ENCODE measurements at regions not wholly inside any gene's neighbourhood (a gene's known extent, or its start where the extent isn't known, plus 50 kb on each side); places are given as distances from the start of the nearest gene placed in this dataset.
A peak's percentile ranks its signal among the peaks of the same experiment; 100 is the strongest.
"Not testable (repeated sequence)": the region's sequence is repeated elsewhere in the genome, so short reads cannot be mapped to it uniquely, and the experiment has no call there.

DNA sequence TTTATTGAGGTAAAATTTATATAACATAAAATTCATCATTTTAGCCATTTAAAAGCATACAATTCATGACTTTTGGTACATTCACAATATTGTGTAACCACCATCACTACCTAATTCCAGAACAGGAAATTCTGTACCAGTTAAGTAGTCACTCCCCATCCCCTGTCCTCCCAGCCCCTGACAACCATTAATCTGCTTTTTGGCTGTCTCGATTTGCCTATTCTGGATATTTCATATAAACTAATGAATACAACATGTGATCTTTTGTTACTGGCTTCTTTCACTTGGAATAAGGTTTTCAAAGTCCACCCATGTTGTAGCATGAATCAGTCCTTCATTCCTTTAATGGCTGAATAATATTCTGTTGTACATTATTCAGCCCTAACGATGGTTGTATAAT, 115.6 kb upstream of the KLF14 start:
- no peak for DNase-seq

DNA sequence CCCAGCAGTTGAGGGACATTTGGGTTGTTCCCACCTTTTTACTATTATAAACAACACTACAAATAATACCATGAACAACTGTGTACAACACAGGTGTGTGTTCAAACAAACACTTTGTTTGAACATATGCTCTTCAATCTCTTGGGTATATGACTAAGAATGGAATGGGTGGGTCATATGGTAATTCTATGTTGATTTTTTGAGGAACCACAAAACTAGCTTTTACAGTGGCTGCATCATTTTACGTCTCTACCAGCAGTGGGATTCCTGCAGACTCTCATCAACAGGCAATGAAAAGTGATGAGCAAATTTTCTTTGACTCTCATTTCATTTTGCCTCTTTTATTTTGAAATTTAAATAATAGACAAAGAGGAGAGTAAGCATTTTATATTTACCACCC, 116.9 kb upstream of the KLF14 start:
- no peak for DNase-seq

DNA sequence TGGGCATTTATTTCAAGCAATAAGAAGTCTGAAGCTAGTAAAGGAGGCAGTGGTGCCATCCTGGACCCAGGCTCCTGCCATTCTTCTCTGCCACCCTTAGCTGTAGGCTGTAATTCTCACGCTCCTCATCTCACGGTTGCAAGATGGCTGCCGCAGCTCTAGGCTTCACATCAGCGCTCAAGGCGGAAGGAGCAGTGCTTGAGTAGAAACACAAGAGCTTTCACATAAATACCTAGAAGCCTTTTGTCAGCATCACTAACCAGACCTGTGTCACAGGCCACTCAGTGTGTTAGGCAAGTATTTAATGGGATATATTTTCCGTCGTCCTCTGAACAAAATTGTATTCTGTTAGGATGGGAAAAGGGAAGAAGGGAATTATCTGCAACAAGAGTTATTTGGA, 118.9 kb upstream of the KLF14 start:
- no peak for DNase-seq

DNA sequence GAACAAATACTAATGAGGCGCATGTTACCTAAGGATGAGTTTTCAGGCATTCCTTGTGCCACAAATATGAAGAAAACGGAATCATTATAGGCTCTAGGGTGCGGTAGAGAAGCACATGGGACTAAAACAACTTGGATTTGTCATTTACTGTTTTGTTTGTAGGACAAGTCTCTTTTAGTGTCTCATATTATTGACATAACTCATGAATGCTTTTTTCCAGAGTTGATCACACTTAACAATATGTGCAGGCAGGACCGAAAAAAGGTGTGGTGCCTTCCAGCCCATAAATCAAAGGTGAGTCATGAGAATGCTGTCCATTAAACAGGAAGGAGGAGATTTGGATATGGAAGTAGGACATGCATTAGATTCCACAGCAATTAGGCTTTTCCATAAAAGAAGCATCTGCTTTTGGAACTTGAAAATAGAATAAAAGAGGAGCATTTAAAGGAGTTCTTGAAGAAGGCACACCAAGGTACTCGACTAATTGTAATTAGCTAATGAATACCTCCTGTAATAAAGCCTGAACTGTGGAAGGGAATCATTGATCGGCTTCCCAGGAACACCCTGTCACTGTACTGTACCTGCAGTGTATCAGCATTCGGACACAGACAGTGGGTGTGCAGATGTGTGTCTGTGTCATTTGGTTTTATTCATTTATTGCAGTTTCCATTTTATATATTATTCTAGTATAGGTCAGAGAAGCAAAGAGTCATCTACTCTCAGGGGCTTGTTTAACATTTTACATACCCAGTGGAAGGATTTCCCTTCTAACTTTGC, 119.7 kb upstream of the KLF14 start:
- DNase-seq: no peak

DNA sequence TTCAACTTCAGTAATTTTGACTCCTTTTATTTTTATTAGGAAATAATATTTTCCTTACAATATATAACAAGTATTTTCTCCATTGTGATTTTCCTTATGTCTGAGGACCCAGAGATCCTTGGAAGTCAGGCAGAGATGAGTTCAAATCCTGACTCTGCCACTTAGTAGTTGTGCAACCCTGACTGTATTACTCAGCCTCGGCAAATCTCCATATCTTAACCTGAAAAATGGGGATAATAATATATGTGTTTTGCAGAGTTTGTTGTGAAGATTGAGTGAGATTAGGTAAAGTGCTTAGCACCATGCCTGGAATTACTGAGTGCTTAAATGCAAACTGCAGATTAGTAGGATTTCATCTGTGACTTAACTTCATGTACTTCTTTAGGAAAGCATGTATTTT, 120.5 kb upstream of the KLF14 start:
- no peak for DNase-seq

DNA sequence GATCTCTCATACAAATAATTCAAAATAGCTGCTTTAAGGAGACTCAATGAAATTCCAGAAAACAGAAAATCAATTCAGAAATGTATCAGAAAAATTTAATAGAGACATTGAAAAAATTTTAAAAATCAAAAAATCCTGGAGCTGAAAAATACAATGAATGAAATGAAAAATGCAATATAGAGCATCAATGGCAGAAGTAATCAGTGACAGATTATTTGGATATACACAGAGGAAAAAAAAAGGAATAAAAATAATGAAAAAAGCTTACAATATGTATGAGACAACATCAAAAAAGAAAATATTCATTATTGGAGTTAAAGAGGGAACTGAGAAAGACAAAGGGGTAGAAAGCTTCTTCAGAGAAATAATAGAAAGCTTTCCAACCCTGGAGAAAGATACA, 122.9 kb upstream of the KLF14 start:
- no peak for DNase-seq

DNA sequence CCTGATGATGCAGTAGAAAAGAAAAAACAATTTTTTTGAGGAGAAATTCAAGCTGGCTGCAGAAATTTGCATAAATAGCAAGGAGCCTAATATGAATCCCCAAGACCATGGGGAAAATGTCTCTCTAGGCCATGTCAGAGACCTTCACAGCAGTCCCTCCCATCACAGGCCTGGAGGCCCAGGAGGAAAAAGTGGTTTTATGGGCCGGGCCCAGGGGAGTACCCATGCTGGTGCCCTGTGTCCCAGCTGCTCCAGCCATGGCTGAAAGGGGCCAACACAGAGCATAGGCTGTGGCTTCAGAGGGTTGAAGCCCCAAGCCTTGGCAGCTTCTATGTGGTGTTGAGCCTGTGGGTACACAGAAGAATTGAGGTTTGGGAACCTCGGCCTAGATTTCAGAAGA, 126.8 kb upstream of the KLF14 start:
- DNase-seq: not testable (repeated sequence)

DNA sequence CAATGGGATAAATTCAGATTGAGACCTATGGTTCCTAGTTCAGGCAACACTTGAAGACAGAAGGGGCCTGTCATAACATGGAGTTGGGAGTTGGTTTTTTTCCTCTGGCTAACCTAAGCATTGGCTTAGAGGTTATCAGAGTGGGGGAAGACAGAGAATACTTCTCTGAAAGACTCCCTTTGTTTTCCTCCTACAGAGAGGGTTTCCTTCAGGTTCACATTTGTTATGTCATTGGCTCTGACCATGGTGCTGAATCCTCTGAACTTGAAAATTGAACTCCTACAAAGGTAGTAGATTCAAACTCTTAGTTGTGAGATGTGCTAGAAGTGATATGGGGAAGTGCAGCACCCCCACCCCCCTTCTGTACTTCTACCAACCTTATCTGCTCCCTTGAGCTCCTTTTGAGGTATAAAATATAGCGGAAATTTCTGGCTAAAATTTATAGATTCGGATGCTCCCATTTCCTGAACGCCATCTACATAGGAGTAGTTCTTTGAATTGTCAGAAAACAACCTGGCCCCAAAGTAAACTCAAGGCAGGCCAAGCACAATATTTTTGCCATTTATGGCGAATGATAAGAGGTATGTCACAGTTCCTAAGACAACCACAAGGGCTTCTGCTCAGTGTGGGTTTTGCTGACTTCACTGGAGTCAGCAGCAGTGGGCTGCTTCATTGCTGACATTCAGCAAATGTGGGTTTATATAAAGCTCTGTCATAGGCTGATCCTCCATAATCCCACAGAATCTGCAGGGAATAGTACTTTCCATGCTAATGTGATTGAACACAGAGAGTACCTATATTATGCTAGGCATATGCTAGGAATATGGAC, 131.6 kb upstream of the KLF14 start:
- no peak for DNase-seq

DNA sequence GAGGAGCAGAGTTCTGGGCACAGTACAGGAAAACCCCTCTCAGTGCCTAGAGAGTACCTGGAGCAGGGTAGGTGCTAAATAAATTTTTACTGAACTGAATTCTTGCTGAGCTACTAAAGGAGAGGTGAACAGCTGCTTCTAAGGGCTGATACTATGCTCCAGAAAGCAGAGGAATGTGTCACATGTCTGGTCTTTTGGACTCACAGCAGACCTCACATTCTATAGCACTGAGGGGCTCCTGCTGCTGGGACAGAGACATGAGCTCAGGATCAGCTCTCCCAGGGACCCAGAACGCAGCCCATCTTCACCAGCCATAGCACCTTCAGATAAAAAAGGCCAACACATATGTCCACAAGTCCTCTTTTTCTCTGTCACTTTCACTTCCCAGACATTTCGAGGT, 133.0 kb upstream of the KLF14 start:
- no peak for DNase-seq

DNA sequence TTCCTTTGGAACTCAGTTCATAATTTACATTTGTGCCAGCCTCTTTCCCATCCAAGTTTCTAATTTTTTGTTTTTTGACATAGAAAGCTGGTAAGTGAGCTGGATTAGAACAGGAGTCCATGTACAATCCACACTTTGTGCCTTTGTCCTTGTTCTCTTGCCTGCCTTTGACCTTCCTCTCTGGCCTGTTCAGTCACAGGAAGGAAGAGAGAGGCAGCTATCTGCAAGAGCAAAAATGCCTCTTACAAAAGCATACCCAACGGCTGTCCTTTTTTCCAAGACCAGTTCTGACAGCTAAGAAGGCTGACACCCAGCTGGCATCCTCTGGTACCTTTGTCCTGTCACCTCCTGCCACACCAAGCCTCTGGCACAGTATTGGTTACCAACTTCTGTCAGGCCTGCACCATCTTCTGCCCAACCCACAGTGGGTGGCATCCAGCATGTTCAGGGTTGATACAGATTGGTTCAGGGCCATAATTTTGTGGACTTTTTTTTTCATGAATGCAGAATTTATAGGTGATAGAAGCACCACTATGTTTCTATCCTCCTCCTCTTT, 133.7 kb upstream of the KLF14 start:
- DNase-seq: no peak

DNA sequence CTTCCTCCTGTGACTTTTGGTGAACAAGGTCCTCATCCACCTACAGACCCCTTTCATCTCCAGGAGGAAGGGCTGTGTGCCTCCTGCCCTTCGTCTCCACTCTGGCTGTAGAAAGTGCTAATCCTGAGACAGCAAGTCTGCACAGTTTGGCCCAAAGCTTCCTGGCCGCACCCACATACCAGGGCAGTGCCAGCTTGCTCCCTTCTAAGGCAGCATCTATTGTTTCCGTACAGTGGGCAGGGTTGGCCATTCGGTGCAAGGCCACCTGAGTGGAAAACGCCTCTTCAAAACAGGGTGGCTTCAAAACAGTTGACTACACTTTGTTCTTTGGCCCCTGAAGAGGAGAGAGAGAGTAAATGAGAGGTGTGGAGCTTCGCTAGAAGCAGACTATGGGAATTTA, 134.1 kb upstream of the KLF14 start:
- DNase-seq: no peak

DNA sequence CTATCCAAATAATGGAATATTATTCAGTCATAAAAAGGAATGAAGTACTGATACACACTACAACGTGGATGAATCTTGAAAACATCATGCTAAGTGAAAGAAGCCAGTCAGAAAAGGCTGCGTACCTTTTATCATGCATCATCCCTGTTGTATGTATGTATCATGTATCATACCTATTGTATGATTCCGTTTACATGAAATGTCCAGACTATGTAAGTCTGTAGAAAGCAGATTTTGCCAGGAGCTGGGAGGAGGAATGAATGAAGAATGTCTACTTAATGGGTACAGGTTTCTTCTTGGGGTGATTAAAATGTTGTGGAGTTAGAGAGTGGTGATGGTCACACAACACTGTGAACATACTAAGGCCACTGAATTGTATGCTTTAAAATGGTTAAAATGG, 135.9 kb upstream of the KLF14 start:
- DNase-seq: no peak

DNA sequence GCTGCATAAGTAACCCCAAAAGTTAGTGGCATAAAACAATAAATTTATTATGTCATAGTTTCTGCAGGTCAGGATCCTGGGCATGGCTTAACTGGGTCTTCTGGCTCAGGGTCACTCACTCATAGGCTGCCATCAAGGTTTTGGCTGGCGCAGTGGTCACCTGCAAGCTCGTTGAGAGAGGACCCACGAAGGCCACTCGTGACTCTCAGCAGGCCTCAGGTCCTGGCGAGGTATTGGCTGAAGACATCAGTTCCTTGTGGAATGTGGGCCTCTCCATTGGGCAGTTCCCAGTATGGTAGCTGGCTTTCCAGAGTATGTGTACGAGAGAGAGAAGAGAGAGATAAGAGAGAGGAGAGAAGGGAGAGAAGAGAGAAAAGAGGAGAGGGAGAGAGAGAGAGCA, 138.3 kb upstream of the KLF14 start:
- no peak for DNase-seq

DNA sequence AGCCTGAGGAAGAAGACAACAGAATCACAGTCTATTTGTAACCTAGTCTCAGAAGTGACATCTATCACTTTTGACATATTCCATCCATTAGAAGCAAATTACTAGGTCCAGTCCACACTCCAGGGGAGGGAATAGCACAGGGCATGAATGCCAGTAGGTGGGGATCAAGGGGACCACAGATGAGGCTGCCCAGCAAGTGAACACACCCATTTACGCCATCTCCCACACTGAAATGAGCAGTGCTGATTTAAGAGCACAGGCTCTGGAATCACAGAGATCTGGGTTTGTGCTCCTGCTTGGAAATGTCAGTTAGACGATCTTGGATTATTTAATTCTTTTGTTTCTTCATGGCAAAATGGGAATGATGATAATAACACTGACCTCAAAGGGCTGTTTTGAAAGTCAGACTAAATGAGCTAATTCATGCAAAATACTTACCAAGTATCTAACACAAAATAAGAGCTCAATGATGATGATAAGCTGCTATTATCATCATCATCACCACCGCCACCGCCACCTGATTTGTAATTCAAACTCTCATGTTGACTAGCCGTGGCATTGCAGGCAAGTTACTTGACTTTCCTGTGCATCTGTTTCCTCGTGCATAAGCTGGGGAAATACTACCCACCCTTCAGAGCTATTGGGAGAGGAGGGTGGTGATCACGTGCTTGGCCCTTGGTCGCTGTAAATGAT, 138.9 kb upstream of the KLF14 start:
- DNase-seq: no peak

DNA sequence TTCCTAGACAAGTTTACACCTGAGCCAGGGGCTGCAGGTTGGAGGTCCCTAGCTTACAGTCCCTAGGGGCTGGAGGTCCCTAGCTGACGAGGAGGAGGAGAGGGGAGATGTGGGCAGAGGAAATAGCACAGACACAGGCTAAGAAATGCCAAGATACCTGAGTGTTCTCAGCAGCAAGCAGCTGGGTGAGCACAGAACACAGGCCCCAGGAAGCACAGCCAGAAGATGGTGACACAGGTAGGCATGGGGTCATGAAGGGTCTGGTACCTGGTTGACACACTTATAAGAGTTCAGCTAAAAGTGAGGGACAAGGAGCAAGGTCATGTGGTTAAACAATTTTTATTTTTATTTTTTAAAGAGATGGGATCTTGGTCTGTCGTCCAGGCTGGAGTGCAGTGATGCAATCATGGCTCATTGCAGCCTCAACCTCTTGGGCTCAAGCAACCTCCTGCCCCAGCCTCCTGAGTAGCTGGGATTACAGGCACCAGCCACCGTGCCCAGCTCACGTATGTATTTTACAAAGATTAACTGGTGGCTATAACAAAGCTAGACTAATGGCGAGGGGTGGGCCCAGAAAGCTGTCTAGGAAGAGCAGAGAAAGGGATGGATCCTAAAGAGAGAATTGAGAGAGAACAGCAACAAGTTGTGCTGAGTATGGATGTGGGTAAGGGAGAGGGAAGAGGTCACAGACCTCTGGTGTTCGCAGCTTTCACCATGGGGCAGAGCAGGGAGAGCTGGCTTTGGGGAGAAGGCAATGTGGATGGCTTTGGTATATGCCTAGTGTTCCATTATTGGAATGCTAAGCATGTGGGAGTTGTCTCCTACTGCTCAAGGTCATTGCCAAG, 140.3 kb upstream of the KLF14 start:
- DNase-seq: no peak

DNA sequence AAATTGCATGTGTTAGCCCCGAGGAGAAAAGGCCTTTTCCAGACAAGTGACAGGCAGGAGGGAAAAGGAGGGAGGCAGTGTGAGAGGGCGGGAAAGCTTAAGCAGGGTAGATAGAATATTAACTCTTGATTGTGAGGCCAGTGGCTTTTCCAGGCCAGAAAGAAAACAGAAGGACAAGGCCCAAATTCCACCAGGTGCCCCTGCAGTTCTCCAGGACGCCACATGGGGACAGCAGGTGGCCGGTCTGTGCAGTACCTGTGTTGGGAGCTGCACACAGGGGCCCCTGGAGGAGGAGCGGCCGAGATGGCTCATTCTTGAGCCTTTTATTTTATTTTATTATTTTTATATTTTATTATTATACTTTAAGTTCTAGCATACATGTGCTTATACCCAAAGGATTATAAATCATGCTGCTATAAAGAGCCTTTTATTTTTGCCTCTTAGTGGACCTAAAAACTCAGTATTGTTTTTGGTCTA, 141.3 kb upstream of the KLF14 start:
- peak; percentile 56 for DNase-seq

DNA sequence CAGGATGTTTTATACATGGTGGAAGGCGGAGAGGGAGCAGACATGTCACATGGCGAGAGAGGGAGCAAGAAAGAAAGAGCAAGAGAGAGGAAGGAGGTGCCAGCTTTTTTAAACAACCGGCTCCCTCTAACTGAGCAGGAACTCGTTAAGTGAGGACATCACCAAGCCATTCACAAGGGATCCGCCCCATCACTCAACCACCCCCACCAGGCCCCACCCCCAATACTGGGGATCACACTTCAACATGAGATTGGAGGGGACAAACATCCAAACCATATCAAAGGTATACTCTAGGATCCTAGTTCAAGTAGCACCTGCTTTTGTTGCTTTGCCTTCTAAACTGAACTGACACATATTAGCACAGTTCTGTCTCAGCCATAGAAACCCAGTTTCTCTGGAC, 141.9 kb upstream of the KLF14 start:
- DNase-seq: no peak

DNA sequence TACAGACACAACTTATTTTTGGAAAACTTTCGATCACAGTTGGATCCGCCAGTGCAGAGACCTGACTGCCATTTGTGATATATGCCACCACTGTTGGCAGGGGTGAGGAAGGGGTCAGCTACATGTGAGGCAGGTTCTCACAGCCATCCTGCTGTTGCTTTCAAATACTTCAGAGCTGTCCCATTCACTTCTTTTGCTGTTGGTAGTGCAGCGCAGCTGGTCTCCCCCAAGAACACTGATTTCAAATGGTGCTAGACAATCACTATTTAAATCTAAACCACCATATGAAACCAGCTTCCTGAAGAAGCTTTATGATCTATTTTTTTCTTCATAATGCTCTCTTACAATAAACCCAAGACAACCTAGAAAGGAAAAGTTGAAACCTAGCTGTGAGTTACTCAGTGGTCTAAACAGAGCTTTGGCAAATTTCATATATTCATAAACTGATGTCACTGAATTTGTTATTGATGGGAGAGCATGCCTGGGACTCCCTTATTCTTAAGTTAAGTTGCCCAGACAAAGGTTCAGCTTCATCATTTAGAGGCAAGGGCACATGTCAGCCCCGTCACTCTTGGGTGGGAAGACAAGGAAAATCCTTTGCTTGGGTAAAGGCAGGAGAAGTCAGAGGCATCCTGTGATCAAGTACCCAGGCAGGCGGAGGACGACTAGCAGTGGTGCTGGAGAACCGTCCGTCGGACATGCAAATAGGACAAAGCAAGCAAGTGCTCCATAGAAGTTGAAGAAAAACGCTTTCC, 143.4 kb upstream of the KLF14 start:
- no peak for DNase-seq

DNA sequence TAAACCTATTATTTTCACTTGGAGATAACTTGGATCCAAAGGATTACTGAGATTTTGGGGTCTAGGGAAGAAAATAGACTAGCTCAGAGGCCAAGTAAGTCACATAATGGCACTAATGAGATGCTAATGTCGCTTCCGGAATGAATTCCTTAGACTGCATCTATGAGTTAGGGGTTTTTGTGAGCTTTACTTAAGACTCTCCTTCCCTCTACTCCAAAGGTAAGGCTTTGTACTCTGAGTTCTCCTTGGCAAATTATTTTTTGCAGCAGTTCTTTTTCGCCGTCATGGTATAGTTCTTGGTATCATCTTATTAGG, 143.9 kb upstream of the KLF14 start:
- no peak for DNase-seq

DNA sequence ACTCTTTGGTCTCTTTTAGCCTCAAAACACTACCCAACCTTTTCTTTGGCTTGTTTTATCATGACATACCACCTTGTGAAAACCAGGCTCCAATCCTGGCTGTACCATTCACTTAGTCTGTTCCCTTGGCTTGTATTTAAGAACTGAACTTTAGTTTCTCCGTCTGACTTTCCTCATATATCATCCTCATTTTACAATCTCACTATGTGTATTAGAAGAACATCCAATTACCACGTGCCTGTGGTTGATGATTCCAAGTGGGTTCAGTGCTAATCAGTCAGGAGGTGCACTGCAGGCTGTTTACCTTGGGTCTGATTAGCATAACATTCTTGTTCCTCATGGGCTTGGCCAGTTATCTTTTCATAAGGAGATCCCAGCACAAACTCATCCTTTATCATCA, 144.8 kb upstream of the KLF14 start:
- DNase-seq: no peak

DNA sequence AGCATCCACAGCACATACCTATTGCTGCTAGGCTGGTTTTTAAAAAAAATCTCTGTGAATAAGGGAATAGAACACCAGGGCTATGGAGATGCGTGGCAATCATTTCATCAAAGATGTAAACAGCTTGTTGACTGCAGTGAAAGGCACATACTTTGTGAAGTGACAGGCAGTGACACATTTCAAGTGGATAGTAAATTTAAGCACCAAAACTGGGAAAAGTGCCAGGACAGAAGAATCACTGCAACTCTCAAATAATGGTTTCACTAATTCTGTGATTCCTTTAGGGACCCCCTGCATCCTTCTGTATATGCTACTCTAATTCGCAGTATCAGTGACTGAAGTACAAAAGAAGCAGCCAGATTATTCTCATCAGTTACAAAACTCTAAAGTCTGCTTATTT, 145.2 kb upstream of the KLF14 start:
- DNase-seq: no peak

DNA sequence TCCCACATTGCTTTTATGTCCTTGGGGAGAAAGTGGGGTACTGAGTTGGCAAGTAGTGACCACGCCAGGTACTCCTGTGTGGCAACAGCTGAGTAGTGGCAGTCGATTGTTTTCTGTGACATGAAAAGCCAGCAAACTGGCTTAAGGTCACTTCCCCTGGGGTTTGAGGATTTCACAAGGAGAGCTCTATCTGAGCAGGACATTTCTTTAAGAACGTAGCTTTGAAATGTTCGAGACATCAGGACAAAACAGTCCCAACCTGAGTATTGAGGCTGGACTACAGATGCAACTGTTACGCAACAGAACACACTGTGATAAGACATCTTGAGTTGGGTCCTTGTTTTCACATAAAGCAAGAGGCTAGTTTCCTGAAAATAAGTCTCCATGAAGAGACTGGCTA, 146.7 kb upstream of the KLF14 start:
- no peak for DNase-seq
